ENCODE measurements at regions not wholly inside any gene's neighbourhood (a gene's known extent, or its start where the extent isn't known, plus 50 kb on each side); places are given as distances from the start of the nearest gene placed in this dataset.

DNA sequence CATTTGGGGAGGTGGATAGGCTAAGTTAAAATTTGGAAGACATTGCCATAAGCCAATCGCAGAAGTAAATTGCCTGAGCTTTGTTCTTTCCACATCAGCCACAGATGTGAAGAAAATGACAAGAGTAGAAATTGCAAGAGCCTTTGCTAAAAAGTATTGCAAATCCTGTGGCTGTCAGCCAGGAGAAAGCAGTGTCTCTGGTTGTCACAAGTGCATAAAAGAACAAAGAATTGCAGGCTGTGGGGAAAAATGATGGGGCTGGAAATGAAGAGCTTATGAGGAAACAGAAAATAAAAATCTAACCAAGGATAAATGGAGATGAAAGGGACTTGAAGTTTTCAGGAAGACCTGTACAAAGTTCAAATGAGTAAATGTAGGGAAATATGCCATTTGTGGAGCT is 344.8 kb downstream of the CSNK1G3 start:
- TF ChIP-seq CTCF (IDR thresholded peaks at IDR 0.05 in 8 of 11, conservative IDR thresholded peaks at IDR 0.05 in 3 of 11) = no peak
- TF ChIP-seq POLR2A (IDR thresholded peaks at IDR 0.05) = no peak
- no peak for TF ChIP-seq POLR2AphosphoS5 (IDR thresholded peaks at IDR 0.05)

Measured in spleen (tissue), 7 donors.